Gastrocnemius medialis (tissue), 4 donors: ENCODE measurements at regions not wholly inside any gene's neighbourhood (a gene's known extent, or its start where the extent isn't known, plus 50 kb on each side); places are given as distances from the start of the nearest gene placed in this dataset.

Source experiments
- CTCF ChIP-seq, 5 experiments: fragments of 450-650 bp in 3 of 5; fragments of 200-600 bp in 2 of 5; sonication (generic) in 2 of 5; IDR thresholded peaks in 4 of 5; conservative IDR thresholded peaks in 1 of 5; 1 replicate in 4 of 5; 2 replicates in 1 of 5; pipeline ENCODE4 v1.5.1; 2016 to 2019; ENCODE audit warnings: antibody characterized with exemption in 5 of 5, mild to moderate bottlenecking in 3 of 5, moderate library complexity in 3 of 5
- POLR2A ChIP-seq, 2 donors: fragments of 450-650 bp; IDR thresholded peaks; one replicate each; pipeline ENCODE4 v1.6.1; 2017; ENCODE audit warnings: antibody characterized with exemption in 2 of 2, mild to moderate bottlenecking in 2 of 2, moderate library complexity in 2 of 2

- TF ChIP-seq CTCF (IDR thresholded peaks at IDR 0.05 in 4 of 5, conservative IDR thresholded peaks at IDR 0.05 in 1 of 5) = no peak
- TF ChIP-seq POLR2A (IDR thresholded peaks at IDR 0.05) = no peak
These were observed 120.0 kb downstream of the SPRY1 start for GRCh38 chr4:123516576-123516975.
